ENCODE measurements at regions not wholly inside any gene's neighbourhood (a gene's known extent, or its start where the extent isn't known, plus 50 kb on each side); places are given as distances from the start of the nearest gene placed in this dataset.

DNA sequence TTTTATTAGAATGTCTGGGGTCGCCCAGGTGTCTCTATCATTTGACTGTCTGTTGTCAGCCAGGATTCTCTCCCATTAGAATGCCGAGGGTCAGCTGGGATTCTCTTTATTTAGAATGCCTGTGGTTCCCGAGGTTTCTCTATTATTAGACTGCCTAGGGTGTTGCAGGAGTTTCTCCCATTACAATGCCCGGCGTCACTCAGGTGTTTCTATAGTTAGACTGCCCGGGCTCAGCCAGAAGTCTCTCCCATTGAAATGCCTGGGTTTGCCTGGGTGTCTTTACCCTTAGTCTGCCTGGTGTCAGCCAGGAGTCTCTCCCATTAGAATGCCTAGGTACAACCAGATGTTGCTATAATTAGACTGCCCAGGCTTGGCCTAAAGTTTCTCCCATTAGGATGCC, 2252.0 kb downstream of the TP53TG3F start:
- Histone ChIP-seq H2AFZ (ENCODE audit: low read depth, low read length, poor library complexity, severe bottlenecking) (no peak overlapping the region), H3K9me3 (ENCODE audit: control insufficient read depth in 1 of 2, insufficient read depth in 1 of 2, low read depth in 1 of 2, low read length in 2 of 2) (peaks cover 0 to 4% of the 10 kb centered on the region in 2 experiments; a peak in 2 of 4 replicates), H3K36me3 (ENCODE audit: control insufficient read depth in 1 of 2, insufficient read depth in 2 of 2, low read length in 2 of 2) (no peaks in the 10 kb centered on the region), H3K4me3 (replicated peaks in 1 of 2; ENCODE audit: low read depth in 1 of 2, low read length in 2 of 2) (no peak overlapping the region), H3K9ac (ENCODE audit: low read length) (no peak overlapping the region), H3K9me2 (ENCODE audit: insufficient read depth) (no peaks in the 10 kb centered on the region), H3K4me1 (ENCODE audit: control insufficient read depth in 1 of 2, insufficient read depth in 2 of 2, low read length in 2 of 2) (no peaks in the 10 kb centered on the region), H3K27ac (ENCODE audit: low read depth, low read length) (no peak overlapping the region), H3K79me2 (ENCODE audit: insufficient read depth, low read length) (no peaks in the 10 kb centered on the region), H3K27me3 (ENCODE audit: insufficient read depth, low read length) (no peaks in the 10 kb centered on the region), H3K4me2 (ENCODE audit: low read length) (no peak overlapping the region), H4K20me1 (ENCODE audit: insufficient read depth) (no peaks in the 10 kb centered on the region)
- ChIA-PET CTCF (no interaction called here), POLR2A (no interaction called here), RAD21 (ENCODE audit: low non-redundant PET in 1 of 2, low total read pairs in 2 of 2, uncharacterized antibody in 2 of 2, unreplicated experiment in 2 of 2) (no interaction called here)
- TF ChIP-seq ZFX (IDR thresholded peaks at IDR 0.05), result no peak
- TF ChIP-seq, protein P1, sequence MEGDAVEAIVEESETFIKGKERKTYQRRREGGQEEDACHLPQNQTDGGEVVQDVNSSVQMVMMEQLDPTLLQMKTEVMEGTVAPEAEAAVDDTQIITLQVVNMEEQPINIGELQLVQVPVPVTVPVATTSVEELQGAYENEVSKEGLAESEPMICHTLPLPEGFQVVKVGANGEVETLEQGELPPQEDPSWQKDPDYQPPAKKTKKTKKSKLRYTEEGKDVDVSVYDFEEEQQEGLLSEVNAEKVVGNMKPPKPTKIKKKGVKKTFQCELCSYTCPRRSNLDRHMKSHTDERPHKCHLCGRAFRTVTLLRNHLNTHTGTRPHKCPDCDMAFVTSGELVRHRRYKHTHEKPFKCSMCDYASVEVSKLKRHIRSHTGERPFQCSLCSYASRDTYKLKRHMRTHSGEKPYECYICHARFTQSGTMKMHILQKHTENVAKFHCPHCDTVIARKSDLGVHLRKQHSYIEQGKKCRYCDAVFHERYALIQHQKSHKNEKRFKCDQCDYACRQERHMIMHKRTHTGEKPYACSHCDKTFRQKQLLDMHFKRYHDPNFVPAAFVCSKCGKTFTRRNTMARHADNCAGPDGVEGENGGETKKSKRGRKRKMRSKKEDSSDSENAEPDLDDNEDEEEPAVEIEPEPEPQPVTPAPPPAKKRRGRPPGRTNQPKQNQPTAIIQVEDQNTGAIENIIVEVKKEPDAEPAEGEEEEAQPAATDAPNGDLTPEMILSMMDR (IDR thresholded peaks at IDR 0.05 in 2 of 3, conservative IDR thresholded peaks at IDR 0.05 in 1 of 3; ENCODE audit: borderline replicate concordance in 1 of 3, insufficient read depth in 1 of 3, low read depth in 2 of 3, low read length in 2 of 3), result no peak
- TF ChIP-seq TCF7L2 (IDR thresholded peaks at IDR 0.05; ENCODE audit: borderline replicate concordance, extremely low read depth, insufficient read depth, insufficient read length), result no peak
- TF ChIP-seq POLR2A (IDR thresholded peaks at IDR 0.05; ENCODE audit: borderline replicate concordance, extremely low read depth, insufficient read depth, insufficient read length), result no peak
- no peak for DNase-seq (ENCODE audit: low read depth, low spot score)
- BruUV-seq (replicated peaks), result no TSS peak
- no peak for ATAC-seq
- intact Hi-C loops (cut with micrococcal nuclease), result no loop called here

DNA sequence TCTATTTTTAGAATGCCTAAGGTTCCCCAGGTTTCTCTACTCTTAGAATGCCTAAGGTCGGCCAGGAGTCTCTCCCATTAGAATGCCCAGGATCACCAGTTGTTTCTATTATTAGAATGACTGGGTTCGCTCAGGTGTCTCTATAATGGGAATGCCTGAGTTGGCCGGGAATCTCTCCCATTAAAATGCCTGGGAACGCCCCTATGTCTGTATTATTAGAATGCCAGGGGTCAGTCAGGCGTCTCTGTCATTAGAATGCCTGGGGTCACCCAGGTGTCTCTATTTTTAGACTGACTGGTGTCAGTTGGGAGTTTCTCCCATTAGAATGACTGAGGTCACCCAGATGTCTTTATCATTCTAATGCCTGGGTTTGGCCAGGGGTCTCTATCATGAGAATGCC, 2252.5 kb downstream of the TP53TG3F start:
- CTCF ChIA-PET, result no interaction called here
- no peak for TF ChIP-seq CEBPB (IDR thresholded peaks at IDR 0.05; ENCODE audit: low read depth)
- no peaks in the 10 kb centered on the region for H3K79me2 ChIP-seq (ENCODE audit: insufficient read depth, low read length)
- no peak overlapping the region for H2AFZ ChIP-seq (ENCODE audit: low read depth, low read length, poor library complexity, severe bottlenecking)
- H3K36me3 ChIP-seq (ENCODE audit: control insufficient read depth in 1 of 2, insufficient read depth in 2 of 2, low read length in 2 of 2), result no peaks in the 10 kb centered on the region
- H3K4me3 ChIP-seq (replicated peaks in 1 of 2; ENCODE audit: low read depth in 1 of 2, low read length in 2 of 2), result no peak overlapping the region
- no peaks in the 10 kb centered on the region for H3K4me1 ChIP-seq (ENCODE audit: control insufficient read depth in 1 of 2, insufficient read depth in 2 of 2, low read length in 2 of 2)
- no peaks in the 10 kb centered on the region for H3K27me3 ChIP-seq (ENCODE audit: insufficient read depth, low read length)
- POLR2A ChIA-PET, result no interaction called here
- no peak overlapping the region for H3K4me2 ChIP-seq (ENCODE audit: low read length)
- RAD21 ChIA-PET (ENCODE audit: low non-redundant PET in 1 of 2, low total read pairs in 2 of 2, uncharacterized antibody in 2 of 2, unreplicated experiment in 2 of 2), result no interaction called here
- H3K27ac ChIP-seq (ENCODE audit: low read depth, low read length), result no peak overlapping the region
- no peak for ATAC-seq
- no peak overlapping the region for H3K9ac ChIP-seq (ENCODE audit: low read length)
- no peaks in the 10 kb centered on the region for H3K9me2 ChIP-seq (ENCODE audit: insufficient read depth)
- DNase-seq (ENCODE audit: low read depth, low spot score), result no peak
- H4K20me1 ChIP-seq (ENCODE audit: insufficient read depth), result no peaks in the 10 kb centered on the region
- no TSS peak for BruUV-seq (replicated peaks)
- intact Hi-C loops (cut with micrococcal nuclease), result no loop called here
- H3K9me3 ChIP-seq (ENCODE audit: control insufficient read depth in 1 of 2, insufficient read depth in 1 of 2, low read depth in 1 of 2, low read length in 2 of 2), result peaks cover 0 to 4% of the 10 kb centered on the region in 2 experiments; a peak in 2 of 4 replicates

Measured in HCT116 (cell line).